Stimulated activated CD8-positive, alpha-beta memory T cell treated with anti-CD3 and anti-CD28 coated beads, Interleukin-7, amount 100 ng/mL, for 24 hours (primary cell): ENCODE measurements at regions not wholly inside any gene's neighbourhood (a gene's known extent, or its start where the extent isn't known, plus 50 kb on each side); places are given as distances from the start of the nearest gene placed in this dataset.

Experiments
- DNase-seq: peaks from one replicate; pipeline ENCODE4 v3.0.0-alpha.2; 2020; ENCODE audit warnings: low read depth

DNA sequence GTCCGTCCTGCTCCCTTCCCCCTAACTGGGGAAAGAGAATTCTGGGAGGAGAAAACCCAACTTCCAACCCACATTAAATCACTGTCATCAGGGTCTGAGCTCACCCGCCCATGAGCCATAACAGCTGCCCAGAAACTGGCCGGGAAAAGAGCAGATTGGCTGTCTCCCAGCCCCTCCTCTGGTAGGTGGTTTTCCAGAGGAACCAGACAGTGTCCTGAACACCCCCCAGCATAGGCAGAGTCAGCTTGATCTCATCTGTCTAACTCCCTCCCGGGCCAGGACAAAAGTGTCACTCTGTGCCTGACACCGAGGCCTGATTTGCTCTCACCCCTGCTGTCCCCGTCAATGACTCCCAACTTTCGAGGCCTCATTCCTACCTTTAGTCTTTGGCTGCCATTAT is 197.0 kb downstream of the AXIN2 start:
- no peak for DNase-seq

DNA sequence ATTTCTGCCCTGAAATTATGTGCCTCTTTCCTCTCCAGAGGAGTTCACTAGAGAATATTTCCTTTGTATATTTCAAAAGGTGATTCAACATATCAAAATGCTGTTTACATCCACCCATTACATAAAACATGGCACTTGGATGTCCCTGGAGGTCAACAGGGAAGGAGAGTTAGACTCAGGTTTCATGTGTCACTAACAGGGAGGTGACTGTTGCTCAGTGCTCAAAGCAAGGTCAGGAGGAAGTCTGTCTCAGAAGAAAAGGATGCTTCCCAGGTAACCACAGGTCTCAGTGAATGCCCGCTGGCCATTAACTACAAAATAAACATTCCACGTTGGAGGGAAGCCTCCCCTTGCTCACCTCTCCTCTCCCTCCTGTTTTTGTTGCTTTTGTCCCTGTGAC is 198.6 kb downstream of the AXIN2 start:
- DNase-seq: no peak

DNA sequence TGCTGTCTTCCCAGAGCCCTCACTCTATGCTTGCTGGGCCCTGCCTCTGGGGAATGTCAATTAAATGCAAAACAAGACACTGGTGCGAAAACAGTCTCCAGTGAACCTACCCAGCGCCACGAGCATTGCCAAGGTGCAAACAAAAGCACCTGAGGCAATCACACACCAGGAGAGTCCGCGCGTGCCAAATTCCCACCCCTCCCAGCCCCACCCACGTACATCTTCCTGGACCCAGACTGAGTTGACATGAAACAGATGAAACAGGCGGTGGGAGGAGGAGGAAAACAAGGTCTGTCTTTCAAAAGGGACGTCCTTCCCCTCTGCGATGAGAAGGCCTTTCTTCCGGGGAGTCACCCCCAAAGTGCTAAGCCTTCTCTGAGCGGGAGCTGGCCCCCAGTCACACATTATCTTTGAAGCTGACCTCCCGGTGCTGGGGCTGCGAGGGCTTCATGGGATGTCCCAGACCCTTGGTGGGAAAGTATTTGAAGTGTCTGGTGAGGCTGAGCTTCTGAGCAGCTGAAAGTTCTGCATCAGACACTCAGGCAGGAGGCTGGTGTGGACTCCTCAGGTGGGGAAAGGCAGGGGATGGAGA is 200.4 kb downstream of the AXIN2 start:
- DNase-seq: no peak

DNA sequence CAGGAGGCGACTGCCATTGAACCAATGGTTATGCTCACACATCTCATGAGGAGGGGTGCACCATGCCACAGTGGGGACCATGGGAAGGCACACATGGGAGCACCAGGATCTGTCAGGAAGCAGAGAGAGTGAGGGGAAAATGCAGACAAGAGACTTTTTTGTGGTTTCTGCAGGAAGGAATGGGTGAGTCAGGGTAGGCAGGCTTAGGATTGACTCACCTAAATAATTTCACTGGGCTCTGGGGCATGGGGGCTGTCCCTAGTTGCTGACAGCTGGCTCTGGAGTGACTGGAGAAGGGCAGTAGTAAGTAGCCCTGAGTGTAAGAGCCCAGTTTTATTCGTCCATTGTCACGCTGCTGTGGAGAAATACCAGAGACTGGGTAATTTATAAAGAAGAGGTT is 202.4 kb downstream of the AXIN2 start:
- no peak for DNase-seq

DNA sequence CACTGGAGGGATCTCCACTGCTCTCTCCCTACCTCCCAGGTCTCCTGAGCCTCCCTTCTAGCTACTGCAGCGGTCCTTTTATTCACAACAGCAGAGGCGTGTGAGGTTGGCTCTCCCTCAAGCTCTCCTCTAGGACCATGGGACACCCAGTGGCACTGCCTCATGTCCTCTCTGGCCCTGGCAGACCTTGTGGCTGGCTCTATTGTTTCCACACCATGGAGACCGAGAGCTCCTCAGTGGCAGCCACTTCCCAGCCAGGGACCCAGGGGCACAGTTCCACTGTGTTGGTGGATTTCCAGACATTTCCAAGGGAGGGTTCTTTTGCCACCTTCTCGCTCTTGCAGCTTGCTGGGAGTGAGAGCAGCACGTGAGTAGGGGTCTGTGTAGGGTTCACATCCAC is 204.9 kb downstream of the AXIN2 start:
- DNase-seq: no peak

DNA sequence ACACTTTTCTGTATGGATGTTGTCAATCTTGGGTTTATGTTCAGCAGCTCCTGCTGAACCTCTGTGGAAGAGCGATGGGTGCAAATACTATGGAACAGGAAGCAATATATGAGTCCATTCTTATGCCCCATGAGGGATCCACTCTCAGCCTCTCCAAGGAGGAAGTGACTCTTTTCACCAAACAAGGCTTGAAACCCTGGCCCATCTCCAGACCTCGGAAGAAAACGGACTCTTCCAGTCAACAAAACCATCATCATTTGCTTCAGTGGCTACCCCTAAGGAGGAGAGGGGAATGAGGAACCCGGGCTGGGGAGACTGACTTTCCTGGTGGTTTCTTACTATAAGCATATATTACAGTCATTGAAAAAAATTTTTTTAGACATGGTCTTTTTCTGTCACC is 206.2 kb downstream of the AXIN2 start:
- DNase-seq: no peak

DNA sequence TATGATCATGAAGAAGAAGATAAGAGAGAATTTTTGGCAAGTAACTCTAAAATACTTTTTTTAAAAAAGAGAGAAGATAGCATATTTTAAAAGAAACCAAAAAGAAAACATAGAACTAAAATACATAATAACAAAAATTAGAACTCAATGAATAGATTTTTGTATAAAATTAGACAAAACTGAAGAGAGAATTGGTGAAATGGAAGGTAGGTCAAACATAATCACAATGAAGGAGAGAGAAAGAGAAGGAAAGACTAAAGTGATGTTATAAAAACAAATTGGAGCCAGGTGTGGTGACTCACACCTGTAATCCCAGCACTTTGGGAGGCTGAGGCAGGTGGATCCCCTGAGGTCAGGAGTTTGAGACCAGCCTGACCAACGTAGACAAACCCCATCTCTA is 211.5 kb downstream of the AXIN2 start:
- no peak for DNase-seq

DNA sequence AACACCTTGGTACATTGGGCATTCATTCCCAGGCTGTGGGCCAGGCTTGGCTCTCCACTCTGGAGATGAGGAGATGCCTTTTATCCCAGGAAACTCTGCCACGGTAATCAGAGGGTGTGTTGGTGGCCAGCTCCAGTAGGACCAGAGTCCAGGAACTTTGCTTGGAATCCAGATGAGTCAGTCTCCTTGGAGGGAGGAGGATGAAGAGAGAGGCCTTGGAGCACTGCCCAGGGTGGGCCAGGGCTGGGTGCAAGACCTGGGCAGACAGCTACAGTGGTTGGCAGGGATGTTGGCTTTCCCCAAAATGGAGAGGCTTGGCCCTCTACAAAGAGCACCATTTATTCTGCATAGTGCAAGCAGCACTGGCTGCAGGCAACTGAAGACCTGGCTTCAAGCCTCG is 209.0 kb downstream of the RGS9 start:
- no peak for DNase-seq

DNA sequence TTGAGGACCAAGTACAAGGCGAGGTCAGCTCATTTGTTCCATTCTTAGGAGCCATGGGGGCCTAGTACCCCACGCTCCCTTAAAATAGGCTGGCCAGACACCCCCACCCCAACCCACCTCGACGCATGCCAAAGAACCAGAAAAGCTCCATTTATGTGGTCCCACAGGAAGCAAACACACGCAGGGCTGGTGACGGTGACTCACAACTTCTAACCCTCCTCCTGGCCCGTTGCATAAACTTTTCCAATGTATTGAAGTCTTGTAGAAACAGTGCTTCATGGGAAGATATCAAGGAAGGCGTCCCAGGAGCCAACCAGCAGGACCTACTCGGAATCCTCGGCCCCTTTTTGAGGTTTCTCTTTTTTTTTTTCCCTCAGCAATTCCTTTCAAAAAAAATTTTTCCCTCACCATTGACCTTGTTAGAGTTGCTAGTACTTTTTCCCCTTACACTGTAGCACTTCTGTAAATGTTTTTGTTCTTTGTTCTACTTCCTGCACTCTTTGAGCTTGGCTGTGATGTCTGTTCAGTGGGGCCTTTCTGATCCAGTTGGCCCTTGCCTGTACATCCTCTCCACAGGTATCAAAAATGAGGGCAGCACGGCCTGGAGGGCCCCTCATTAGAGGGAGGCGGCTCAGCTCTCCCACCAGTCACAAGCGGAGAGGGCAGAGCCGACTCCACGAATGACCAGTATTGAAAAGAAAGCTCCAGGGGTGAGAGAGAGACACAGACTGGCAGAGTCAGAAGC is 208.3 kb downstream of the RGS9 start:
- no peak for DNase-seq

DNA sequence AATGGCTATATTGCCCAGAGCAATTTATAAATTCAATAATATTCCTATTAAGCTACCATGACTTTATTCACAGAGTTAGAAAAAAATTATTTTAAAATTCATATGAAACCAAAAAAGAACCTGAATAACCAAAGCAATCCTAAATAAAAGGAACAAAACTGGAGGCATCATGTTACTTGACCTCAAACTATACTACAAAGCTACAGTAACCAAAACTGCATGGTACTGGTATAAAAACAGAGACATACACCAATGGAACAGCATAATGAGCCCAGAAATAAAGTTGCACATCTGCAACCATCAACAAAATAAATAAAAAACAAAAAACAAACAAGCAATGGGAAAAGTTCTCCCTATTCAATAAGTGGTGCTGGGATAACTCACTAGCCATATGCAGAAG is 203.2 kb downstream of the RGS9 start:
- DNase-seq: no peak

DNA sequence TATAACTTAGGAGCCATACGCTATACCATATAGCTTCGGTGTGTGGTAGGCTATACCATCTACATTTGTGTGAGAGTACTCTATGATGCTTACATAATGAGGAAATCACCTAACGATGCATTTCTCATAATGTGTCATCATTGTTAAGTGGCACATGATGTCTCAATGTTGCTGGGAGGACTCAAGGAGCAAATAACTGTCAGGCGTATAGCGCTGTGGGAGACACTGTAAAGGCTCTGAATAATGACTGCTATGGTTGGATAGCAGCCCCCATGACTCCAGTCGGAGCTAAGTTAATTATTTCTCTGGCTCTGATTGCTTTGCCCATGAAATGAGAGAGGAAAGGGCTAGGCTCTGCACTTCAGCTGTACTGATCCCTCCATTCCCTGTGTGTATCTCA is 197.2 kb downstream of the RGS9 start:
- no peak for DNase-seq

DNA sequence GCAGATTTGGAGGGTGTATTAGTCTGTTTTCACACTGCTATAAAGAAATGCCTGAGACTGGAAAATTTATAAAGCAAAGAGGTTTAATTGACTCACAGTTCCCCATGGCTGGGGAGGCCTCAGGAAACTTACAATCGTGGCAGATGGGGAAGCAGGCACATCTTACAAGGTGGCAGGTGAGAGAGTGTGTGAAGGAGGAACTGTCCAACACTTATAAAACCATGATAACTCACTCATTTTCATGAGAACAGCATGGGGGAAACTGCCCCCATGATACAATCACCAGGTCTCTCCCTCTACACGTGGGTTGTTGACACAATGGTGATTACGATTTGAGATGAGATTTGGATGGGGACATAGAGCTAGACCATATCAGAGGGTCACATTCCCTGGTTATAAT is 195.6 kb downstream of the RGS9 start:
- DNase-seq: no peak

DNA sequence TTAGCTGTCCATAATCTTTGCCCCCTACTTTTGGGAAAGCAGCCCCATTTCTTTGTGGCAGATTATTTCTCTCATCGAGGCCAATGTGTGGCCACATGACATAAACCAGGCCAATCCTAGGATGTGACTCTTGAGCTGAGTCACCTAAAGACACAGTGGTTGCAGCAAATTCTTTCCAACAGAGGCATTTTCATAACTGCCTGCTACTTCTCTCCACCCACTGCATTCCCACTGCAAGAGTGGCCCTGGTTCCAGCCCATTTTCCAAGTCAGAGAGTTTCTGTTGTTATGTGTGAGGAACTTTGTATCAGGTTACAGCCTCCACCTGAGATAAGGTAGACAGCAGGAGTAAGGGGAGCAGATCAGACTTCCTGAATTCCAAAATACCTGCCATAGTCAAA is 195.2 kb downstream of the RGS9 start:
- no peak for DNase-seq

DNA sequence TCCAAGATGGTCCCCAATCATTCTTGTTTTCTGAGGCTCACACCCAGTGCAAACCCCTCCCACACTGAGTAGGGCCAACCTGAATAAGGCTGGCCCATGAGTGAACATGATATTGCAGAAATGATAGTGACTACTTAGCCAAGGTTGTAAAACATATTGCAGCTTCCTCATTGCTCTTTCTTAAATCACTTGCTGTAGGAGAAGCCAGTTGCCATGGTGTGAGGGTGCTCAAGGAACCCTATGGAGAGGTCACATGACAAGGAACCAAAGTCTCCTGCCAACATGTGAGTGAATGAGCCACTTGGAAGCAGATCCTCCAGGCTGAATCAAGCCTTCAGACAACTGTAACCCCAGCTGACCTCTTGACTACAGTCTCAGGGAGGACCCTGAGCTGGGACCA is 191.4 kb downstream of the RGS9 start:
- no peak for DNase-seq

DNA sequence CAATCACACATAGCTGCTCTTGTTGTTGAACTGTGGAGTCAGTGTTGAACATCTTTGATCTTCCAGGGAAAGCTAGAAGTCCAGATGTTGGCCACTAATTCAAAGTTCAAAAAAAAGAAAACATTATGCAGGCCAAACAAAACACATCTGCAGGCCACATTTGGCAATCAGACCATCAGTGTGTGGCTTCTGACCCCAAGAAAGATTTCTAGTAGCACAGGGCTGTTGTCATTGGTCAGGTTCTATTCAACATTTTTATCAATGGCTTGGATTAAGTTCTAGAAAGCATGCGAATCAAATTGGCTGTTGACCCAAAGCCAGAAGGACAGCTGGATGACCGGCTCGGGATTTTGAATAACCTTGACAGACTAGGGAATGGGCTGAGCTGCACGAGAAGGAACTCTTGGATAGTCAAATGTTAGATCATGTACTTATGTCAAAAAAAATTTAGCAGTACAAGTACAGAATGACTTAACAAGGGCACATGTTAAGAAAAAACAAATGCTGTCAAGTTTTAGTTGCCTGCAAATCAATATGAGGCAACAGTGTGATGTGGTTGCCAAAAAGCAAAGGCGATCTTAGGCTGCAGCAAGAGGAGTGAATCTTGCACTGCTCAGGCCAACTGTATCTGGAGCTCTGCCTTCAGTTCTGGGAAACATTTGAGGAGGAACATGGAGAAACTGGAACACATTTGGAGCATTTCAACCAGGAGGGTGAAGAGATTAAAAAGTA is 187.6 kb downstream of the RGS9 start:
- no peak for DNase-seq

DNA sequence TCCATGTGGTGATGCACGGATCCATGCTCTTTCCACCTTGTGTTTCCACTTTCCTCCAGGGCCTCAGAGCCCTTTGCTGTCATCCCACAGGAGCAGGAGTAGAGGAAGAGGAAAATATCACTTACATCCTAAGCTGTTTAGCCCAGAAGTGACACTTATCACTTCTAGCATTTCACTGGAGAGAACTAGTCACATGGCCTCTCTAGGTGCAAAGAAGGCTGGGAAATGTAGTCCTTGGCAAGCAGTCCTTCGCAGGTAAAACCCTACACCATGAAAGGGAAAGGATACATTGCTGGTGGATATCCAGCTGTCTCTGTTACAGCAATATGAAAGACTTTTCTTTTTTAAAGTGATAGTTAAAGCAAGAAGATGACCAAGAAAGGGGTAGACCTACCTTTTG is 185.9 kb downstream of the RGS9 start:
- no peak for DNase-seq

DNA sequence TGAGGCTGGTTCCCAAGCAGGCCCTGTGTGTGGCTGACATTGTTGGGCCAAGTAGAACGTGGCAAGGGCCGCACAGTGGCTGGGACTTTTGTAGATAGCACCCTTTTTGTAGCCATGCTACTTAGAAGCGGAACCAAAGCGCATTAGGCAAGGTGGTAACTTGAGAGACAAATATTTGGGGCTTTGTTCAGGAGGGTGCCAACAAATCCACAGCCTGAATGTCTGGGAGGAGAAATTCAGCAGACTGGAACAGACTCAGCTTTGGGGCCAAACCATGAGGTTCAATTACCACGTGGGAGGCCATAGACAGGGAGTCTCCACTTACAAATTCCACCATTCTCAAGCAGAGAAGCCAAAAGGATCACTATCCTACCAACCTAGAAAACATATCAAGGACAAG is 183.7 kb downstream of the RGS9 start:
- DNase-seq: no peak

DNA sequence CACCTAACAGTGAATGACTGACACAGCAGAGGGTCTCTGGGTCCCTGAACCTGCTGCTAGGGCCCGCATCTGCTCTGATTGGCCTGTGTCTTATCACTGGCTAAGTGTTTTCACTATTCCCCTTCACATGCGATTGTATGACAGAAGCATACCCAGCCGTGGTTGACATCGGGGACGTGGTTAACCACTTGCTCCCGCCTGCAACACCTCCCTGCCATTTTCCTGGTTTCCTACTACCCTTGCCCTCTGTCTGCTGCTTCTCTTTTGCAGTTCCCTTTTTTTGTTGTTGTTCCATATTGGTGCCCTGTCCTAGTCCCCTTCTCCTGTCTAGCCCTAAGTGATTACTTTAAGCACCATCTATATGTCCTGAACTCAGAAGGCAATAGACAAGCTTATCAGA is 177.0 kb downstream of the RGS9 start:
- DNase-seq: no peak

DNA sequence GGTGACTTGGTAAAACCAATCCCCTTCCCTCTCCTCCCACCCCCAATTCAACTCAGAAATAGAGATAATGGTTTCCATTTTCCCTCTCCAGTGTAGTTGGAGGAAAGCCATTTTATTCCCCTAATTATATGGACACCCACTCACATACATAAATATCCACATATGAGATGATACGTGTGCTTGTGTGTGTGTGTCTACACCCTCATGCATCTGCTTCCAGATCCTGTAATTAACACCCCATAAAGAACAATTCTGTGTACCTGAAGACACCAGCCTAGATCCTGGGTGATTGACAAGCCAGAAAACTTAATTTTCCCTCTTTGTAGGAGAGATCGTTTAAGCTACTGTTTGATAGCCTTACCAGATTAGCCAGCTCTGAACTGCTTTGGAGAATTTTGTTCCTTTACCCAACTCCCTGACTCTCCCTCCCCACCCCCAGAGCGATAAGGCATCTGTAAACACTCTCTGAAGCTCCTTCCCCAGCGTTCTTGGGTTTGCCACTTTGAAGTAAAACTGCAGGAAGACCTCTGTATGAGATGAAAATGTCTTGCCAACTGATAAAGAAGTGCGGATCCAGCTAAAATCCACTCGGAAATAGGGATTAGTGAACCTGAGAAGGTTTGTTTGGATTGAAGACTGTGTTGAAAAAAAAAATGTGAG is 175.7 kb downstream of the RGS9 start:
- no peak for DNase-seq

DNA sequence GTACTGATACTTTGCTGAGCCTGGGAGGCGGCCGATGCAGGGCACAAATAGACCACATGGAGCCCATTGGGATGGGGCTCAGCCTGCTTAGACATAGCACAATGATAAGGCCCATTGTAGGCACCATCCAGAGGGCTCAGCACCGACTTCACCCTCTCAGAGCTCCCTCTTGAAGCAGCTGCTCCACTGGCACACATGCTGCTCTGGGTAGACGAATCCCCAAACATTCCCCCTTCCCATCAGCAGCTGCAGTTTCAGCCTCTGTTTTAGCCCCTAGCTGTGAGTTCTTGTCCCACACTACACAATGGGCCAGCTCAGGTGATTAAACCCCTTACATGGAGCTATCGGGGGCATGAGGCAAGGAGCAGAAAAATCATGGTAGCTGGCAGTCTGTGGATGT is 174.1 kb downstream of the RGS9 start:
- DNase-seq: no peak

DNA sequence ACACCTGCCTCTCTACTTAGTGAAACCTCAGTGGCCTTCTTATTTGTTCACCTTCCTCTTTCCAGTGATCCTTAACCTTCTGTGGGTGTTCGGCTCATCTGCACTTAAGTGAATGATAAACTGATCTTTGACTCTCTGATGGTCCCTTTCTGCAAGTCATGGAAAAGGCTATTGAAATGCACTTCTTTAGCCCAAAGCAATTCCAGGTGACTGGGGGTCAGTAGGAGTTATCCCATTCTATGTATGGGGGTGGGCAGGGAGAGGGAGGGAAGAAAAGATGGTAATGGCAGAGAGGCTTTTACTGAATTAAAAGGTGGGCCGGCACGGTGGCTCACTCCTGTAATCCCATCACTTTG is 170.8 kb downstream of the RGS9 start:
- DNase-seq: no peak

DNA sequence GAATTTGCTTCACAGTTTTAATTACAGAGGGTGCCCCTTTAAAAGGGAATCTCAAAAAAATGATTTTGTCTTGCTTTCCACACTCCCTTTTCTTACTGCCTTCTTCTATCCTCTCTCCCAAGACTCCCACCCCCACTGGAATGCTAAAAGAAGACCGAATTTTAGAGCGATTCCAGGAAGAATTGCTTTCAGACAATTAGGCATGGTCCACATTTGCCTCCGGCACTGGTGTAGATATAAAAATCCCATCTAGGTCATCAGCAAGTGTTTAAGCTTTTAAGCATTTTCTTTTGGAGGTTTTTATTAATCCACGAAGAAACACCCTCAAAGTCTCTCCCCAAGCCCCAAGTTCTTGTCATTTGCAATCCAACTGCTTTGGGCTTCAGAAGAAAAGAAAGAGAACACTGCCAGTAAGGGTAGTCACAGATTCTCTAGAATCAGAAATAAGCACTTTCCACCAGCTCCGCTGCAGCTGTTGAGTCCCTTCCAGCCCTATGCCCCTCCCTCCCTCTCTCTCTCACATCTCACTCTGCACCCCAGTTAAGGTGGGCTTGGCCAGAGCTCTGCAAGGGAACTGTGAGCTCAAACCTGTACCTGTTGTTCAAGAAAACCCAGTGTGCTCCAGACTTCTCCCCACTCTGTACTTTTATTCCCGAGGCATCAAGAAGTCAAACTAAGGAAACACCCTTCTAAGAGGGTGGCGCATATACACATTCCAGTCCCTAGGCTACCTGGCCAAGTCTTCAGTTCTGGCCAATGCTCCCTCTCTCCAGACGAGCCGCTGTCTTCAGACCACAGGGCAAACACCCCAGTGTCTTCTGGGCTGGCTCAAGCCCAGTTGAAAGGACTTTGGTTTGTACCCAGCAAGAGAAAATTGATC is 170.2 kb downstream of the RGS9 start:
- no peak for DNase-seq
